Mammary epithelial cell (primary cell): ENCODE measurements at regions not wholly inside any gene's neighbourhood (a gene's known extent, or its start where the extent isn't known, plus 50 kb on each side); places are given as distances from the start of the nearest gene placed in this dataset.

Experiments used
- CTCF ChIP-seq, 2 donors: IDR thresholded peaks in 1 of 2; conservative IDR thresholded peaks in 1 of 2; 2 replicates each; pipeline ENCODE4 v1.5.1; 2011 to 2012; ENCODE audit warnings: inconsistent platforms in 2 of 2, low read length in 2 of 2, mild to moderate bottlenecking in 2 of 2, control low read depth in 1 of 2, low read depth in 1 of 2; ENCODE audit not compliant: insufficient read depth in 1 of 2; ENCODE audit errors: extremely low read depth in 1 of 2
- EZH2 ChIP-seq: IDR thresholded peaks from 2 replicates; pipeline ENCODE4 v1.6.1; 2012; ENCODE audit warnings: low read length, inconsistent platforms, borderline replicate concordance

GRCh38 chr1:218643281-218643680 is 298.1 kb downstream of the TGFB2 start:
- TF ChIP-seq CTCF (conservative IDR thresholded peaks at IDR 0.05 in 1 of 2, IDR thresholded peaks at IDR 0.05 in 1 of 2; ENCODE audit: extremely low read depth in 1 of 2, insufficient read depth in 1 of 2, low read depth in 1 of 2, low read length in 2 of 2) (no peak), EZH2 (no peak)
